H9 (cell line): ENCODE measurements at regions not wholly inside any gene's neighbourhood (a gene's known extent, or its start where the extent isn't known, plus 50 kb on each side); places are given as distances from the start of the nearest gene placed in this dataset.
A peak's percentile ranks its signal among the peaks of the same experiment; 100 is the strongest.

ENCODE experiments used
- DNase-seq: peaks from one replicate; pipeline ENCODE4 v3.0.0-alpha.2; 2017
- H2AFZ ChIP-seq: one replicate; pipeline ENCODE4 v1.6.1; 2013; ENCODE audit warnings: mild to moderate bottlenecking, low read length, control low read depth, moderate library complexity
- H2AK5ac ChIP-seq: 2 replicates; pipeline ENCODE4 v1.6.1; 2013; ENCODE audit warnings: low read length, control low read depth, mixed read lengths; ENCODE audit not compliant: insufficient read length
- H2BK120ac ChIP-seq: one replicate; pipeline ENCODE4 v1.6.1; 2013; ENCODE audit warnings: low read depth, mild to moderate bottlenecking, low read length, control low read depth, inconsistent platforms; ENCODE audit not compliant: poor library complexity, severe bottlenecking
- H2BK12ac ChIP-seq: 2 replicates; pipeline ENCODE4 v1.6.1; 2013; ENCODE audit warnings: low read length, control low read depth, mixed read lengths, low read depth; ENCODE audit not compliant: insufficient read length
- H2BK15ac ChIP-seq: 2 replicates; pipeline ENCODE4 v1.6.1; 2013; ENCODE audit warnings: low read depth, low read length, control low read depth
- H2BK20ac ChIP-seq: one replicate; pipeline ENCODE4 v1.6.1; 2013; ENCODE audit warnings: low read depth, mild to moderate bottlenecking, low read length, control low read depth, inconsistent platforms; ENCODE audit not compliant: poor library complexity, severe bottlenecking
- H2BK5ac ChIP-seq: 2 replicates; pipeline ENCODE4 v1.6.1; 2013; ENCODE audit warnings: low read length, control low read depth, mixed read lengths; ENCODE audit not compliant: insufficient read length
- H3K14ac ChIP-seq: 2 replicates; pipeline ENCODE4 v1.6.1; 2013; ENCODE audit warnings: low read length, control low read depth; ENCODE audit not compliant: insufficient read depth
- H3K18ac ChIP-seq: 2 replicates; pipeline ENCODE4 v1.6.1; 2013; ENCODE audit warnings: low read depth, mild to moderate bottlenecking, mixed read lengths, low read length, control low read depth; ENCODE audit not compliant: insufficient read length
- H3K23ac ChIP-seq: 2 replicates; pipeline ENCODE4 v1.6.1; 2013; ENCODE audit warnings: low read length, control low read depth, mixed read lengths, low read depth; ENCODE audit not compliant: insufficient read length
- H3K23me2 ChIP-seq: 2 replicates; pipeline ENCODE4 v1.6.1; 2013; ENCODE audit warnings: low read depth, mild to moderate bottlenecking, mixed read lengths, low read length, control low read depth; ENCODE audit not compliant: insufficient read length, poor library complexity, severe bottlenecking
- H3K27ac ChIP-seq: 2 replicates; pipeline ENCODE4 v1.5.1; 2013; ENCODE audit warnings: low read length, control low read depth, mixed read lengths, low read depth; ENCODE audit not compliant: insufficient read length
- H3K27me3 ChIP-seq: 2 replicates; pipeline ENCODE4 v1.6.1; 2013; ENCODE audit warnings: low read length, control low read depth, inconsistent platforms; ENCODE audit not compliant: insufficient read depth
- H3K4ac ChIP-seq: 2 replicates; pipeline ENCODE4 v1.6.1; 2013; ENCODE audit warnings: low read depth, mild to moderate bottlenecking, control low read depth, inconsistent platforms, low read length, moderate library complexity
- H3K4me1 ChIP-seq: 2 replicates; pipeline ENCODE4 v1.6.1; 2013; ENCODE audit warnings: low read length, control low read depth, inconsistent platforms; ENCODE audit not compliant: insufficient read depth
- H3K4me2 ChIP-seq: 2 replicates; pipeline ENCODE4 v1.6.1; 2013; ENCODE audit warnings: low read length, control low read depth, mixed read lengths; ENCODE audit not compliant: insufficient read length, insufficient read depth
- H3K56ac ChIP-seq: 2 replicates; pipeline ENCODE4 v1.6.1; 2013; ENCODE audit warnings: low read depth, mild to moderate bottlenecking, mixed read lengths, low read length, control low read depth; ENCODE audit not compliant: insufficient read length
- H3K79me1 ChIP-seq: 2 replicates; pipeline ENCODE4 v1.6.1; 2013; ENCODE audit warnings: low read depth, mild to moderate bottlenecking, moderate library complexity, low read length, control low read depth, inconsistent platforms; ENCODE audit not compliant: insufficient read depth, poor library complexity, severe bottlenecking
- H3K79me2 ChIP-seq: 2 replicates; pipeline ENCODE4 v1.6.1; 2013; ENCODE audit warnings: low read length, control low read depth, inconsistent platforms; ENCODE audit not compliant: insufficient read depth
- H3K9ac ChIP-seq: 2 replicates; pipeline ENCODE4 v1.6.1; 2013; ENCODE audit warnings: low read length, control low read depth, mixed read lengths; ENCODE audit not compliant: insufficient read length; ENCODE audit errors: extremely low read depth
- H3K9me3 ChIP-seq: one replicate; pipeline ENCODE4 v1.6.1; 2013; ENCODE audit warnings: low read depth, low read length, inconsistent platforms; ENCODE audit not compliant: control insufficient read depth
- H3T11ph ChIP-seq: one replicate; pipeline ENCODE4 v1.6.1; 2013; ENCODE audit warnings: mild to moderate bottlenecking, low read length, control low read depth, inconsistent platforms
- H4K20me1 ChIP-seq: one replicate; pipeline ENCODE4 v1.6.1; 2013; ENCODE audit not compliant: control insufficient read depth, insufficient read length, insufficient read depth
- H4K5ac ChIP-seq: 2 replicates; pipeline ENCODE4 v1.6.1; 2013; ENCODE audit warnings: low read depth, mild to moderate bottlenecking, mixed read lengths, low read length, control low read depth; ENCODE audit not compliant: insufficient read length
- H4K8ac ChIP-seq: replicated peaks from 2 replicates; pipeline ENCODE4 v1.6.1; 2013; ENCODE audit warnings: low read length, control low read depth, mixed read lengths, low read depth; ENCODE audit not compliant: insufficient read length
- H4K91ac ChIP-seq: 2 replicates; pipeline ENCODE4 v1.6.1; 2013; ENCODE audit warnings: low read depth, mild to moderate bottlenecking, moderate library complexity, mixed read lengths, low read length, control low read depth; ENCODE audit not compliant: insufficient read length
- H3K27ac Mint-ChIP-seq, 3 experiments: 2 replicates in 2 of 3; 3 replicates in 1 of 3; pipeline ENCODE4 v1.8.0; 2020 to 2021; ENCODE audit warnings: mixed read lengths in 3 of 3, mild to moderate bottlenecking in 1 of 3, moderate library complexity in 1 of 3
- H3K27me3 Mint-ChIP-seq: 2 replicates; pipeline ENCODE4 v1.8.0; 2021; ENCODE audit warnings: low read depth, mild to moderate bottlenecking, moderate library complexity, mixed read lengths
- H3K36me3 Mint-ChIP-seq, 3 experiments: 2 replicates in 2 of 3; 3 replicates in 1 of 3; pipeline ENCODE4 v1.8.0; 2020 to 2021; ENCODE audit warnings: low read depth in 3 of 3, mixed read lengths in 3 of 3; ENCODE audit not compliant: insufficient read depth in 1 of 3
- H3K4me1 Mint-ChIP-seq, 2 experiments: 2 replicates each; pipeline ENCODE4 v1.8.0; 2020; ENCODE audit warnings: mixed read lengths in 2 of 2
- H3K4me3 Mint-ChIP-seq, 2 experiments: 2 replicates in 1 of 2; 3 replicates in 1 of 2; pipeline ENCODE4 v1.8.0; 2020 to 2021; ENCODE audit warnings: mild to moderate bottlenecking in 2 of 2, mixed read lengths in 2 of 2, moderate library complexity in 1 of 2
- H3K9me3 Mint-ChIP-seq, 2 experiments: 2 replicates in 1 of 2; 3 replicates in 1 of 2; pipeline ENCODE4 v1.8.0; 2020; ENCODE audit warnings: mild to moderate bottlenecking in 2 of 2, mixed read lengths in 2 of 2, moderate library complexity in 1 of 2
- CTCF ChIP-seq: fragments of 200-600 bp; sonication (generic); conservative IDR thresholded peaks from 3 replicates; pipeline ENCODE4 v1.8.0; 2021; ENCODE audit warnings: antibody characterized with exemption, mild to moderate bottlenecking
- WGBS: extraction: QIAGEN DNeasy Blood & Tissue Kit; methylation state at CpG from one replicate; pipeline ENCODE4 v1.1.7; 2013; ENCODE audit warnings: missing lambda C conversion rate, low lambda C conversion rate, mixed read lengths; ENCODE audit not compliant: insufficient read length; ENCODE audit errors: extremely low coverage; 5-methylcytosine and 5-hydroxymethylcytosine counted together

DNA sequence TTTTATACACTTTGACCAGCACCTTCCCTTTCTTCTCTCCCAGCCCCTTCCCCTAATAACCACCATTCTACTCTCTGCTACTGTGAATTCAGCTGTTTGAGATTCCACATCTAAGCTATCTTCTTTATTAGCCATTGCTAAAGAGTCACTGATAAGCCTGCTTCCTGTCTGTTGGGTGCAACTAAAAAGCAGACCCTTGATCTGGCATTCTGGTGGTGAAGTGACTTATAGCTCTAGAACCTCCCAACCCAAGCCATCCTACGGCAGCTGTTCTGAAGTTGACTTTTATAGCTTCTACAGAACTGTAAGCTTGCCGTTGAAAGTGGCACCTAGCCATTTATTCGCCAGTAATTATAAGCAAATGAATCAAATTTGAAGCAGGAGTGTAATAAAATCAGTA lies 105.6 kb downstream of the AHR start:
- Histone ChIP-seq H3K79me2 (no peaks in the 10 kb centered on the region), H2BK15ac (no peak overlapping the region), H3T11ph (no peak overlapping the region), H4K8ac (no peak overlapping the region), H2BK20ac (no peak overlapping the region), H4K91ac (no peak overlapping the region), H3K56ac (no peak overlapping the region), H3K27me3 (no peaks in the 10 kb centered on the region), H3K9ac (no peak overlapping the region), H3K27ac (no peak overlapping the region), H3K14ac (no peak overlapping the region), H3K18ac (no peak overlapping the region), H2AFZ (no peak overlapping the region), H2BK5ac (no peak overlapping the region), H3K4me2 (no peak overlapping the region), H4K5ac (no peak overlapping the region), H2BK12ac (no peak overlapping the region), H4K20me1 (no peaks in the 10 kb centered on the region), H3K9me3 (no peaks in the 10 kb centered on the region), H3K4me1 (no peaks in the 10 kb centered on the region), H3K23ac (no peak overlapping the region), H3K23me2 (no peaks in the 10 kb centered on the region), H3K4ac (no peak overlapping the region), H3K79me1 (no peaks in the 10 kb centered on the region), H2BK120ac (no peak overlapping the region), H2AK5ac (no peak overlapping the region)
- Mint-ChIP-seq H3K4me1 (no peaks in the 10 kb centered on the region), H3K9me3 (no peaks in the 10 kb centered on the region), H3K36me3 (no peaks in the 10 kb centered on the region), H3K4me3 (no peak overlapping the region), H3K27me3 (no peaks in the 10 kb centered on the region), H3K27ac (peak overlapping the region in 1 of 3 experiments; percentile 52; a peak in 1 of 7 replicates)
- no peak for TF ChIP-seq CTCF
- DNase-seq, result no peak
- WGBS, result no CpG with 5 or more reads among the region's 3 CpGs
